DOHH2 (cell line): ENCODE measurements at regions not wholly inside any gene's neighbourhood (a gene's known extent, or its start where the extent isn't known, plus 50 kb on each side); places are given as distances from the start of the nearest gene placed in this dataset.

Experiments
- EZH2phosphoT487 ChIP-seq: fragments of 200-600 bp; sonication (generic); IDR thresholded peaks from 2 replicates; pipeline ENCODE4 v1.6.1; 2017; ENCODE audit warnings: borderline replicate concordance, mild to moderate bottlenecking, antibody characterized with exemption, low read length, moderate library complexity, mixed read lengths
- TF ChIP-seq, protein P1 (sequence below): fragments of 200-600 bp; sonication (generic); IDR thresholded peaks from one replicate; pipeline ENCODE4 v1.5.1; 2014; ENCODE audit warnings: antibody characterized with exemption, mild to moderate bottlenecking, low read depth, low read length; ENCODE audit not compliant: poor library complexity, severe bottlenecking

DNA sequence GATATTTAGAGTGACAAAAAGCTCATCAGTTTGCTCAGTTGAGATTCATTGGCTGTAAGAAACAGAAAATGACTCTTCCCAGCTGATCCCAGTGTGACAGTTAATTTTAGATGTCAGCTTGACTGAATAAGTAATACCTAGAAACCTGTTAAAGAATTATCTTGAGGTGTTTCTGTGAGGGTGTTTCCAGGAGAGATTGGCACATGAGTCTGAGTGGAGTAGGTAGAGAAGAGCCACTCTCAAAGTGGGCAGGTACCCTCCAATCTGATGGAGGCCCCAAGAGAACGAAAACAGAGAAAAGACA, 200.8 kb upstream of the BTBD3 start:
- TF ChIP-seq, protein P1, sequence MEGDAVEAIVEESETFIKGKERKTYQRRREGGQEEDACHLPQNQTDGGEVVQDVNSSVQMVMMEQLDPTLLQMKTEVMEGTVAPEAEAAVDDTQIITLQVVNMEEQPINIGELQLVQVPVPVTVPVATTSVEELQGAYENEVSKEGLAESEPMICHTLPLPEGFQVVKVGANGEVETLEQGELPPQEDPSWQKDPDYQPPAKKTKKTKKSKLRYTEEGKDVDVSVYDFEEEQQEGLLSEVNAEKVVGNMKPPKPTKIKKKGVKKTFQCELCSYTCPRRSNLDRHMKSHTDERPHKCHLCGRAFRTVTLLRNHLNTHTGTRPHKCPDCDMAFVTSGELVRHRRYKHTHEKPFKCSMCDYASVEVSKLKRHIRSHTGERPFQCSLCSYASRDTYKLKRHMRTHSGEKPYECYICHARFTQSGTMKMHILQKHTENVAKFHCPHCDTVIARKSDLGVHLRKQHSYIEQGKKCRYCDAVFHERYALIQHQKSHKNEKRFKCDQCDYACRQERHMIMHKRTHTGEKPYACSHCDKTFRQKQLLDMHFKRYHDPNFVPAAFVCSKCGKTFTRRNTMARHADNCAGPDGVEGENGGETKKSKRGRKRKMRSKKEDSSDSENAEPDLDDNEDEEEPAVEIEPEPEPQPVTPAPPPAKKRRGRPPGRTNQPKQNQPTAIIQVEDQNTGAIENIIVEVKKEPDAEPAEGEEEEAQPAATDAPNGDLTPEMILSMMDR = no peak
- no peak for TF ChIP-seq EZH2phosphoT487
